ENCODE measurements at regions not wholly inside any gene's neighbourhood (a gene's known extent, or its start where the extent isn't known, plus 50 kb on each side); places are given as distances from the start of the nearest gene placed in this dataset.

DNA sequence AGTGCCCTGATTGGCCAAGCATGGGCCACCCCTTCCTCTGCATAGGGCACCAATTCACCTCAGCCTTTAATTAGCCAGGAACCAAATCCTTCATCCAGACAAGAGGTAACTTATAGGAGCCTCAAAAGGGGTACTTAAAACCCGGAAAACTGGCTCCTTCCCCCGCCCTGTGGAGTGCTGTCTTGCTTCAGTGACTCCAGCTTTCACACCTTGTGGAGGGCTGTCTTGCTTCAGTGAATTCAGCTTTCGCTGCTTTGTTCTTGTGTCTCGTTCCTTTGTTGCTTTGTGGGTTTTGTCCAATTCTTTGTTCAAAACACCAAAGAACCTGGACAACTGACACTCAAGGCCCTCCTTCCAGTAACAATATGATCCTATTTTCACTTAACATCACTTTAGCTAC is 82.2 kb upstream of the FRG1 start:
- H3K4me3 ChIP-seq (ENCODE audit: low read length in 2 of 2), result no peak overlapping the region
- no peak overlapping the region for H2BK120ac ChIP-seq (ENCODE audit: low read depth, low read length)
- H3K27me3 ChIP-seq (ENCODE audit: control insufficient read depth in 3 of 3, insufficient read depth in 3 of 3, low read depth in 1 of 3, low read length in 3 of 3), result no peaks in the 10 kb centered on the region
- H2AFZ ChIP-seq (ENCODE audit: low read length), result no peak overlapping the region
- no peak overlapping the region for H3K23ac ChIP-seq (ENCODE audit: low read depth, low read length, poor library complexity)
- no peak overlapping the region for H2BK5ac ChIP-seq (ENCODE audit: low read length)
- H3K79me1 ChIP-seq (ENCODE audit: low read depth, low read length), result no peaks in the 10 kb centered on the region
- H3K36me3 ChIP-seq (replicated peaks in 1 of 2; ENCODE audit: control insufficient read depth in 2 of 2, insufficient read depth in 2 of 2, low read length in 2 of 2), result no peaks in the 10 kb centered on the region
- no peak overlapping the region for H4K91ac ChIP-seq (ENCODE audit: low read depth, low read length, poor library complexity)
- H4K8ac ChIP-seq (ENCODE audit: low read depth, low read length), result no peak overlapping the region
- no peak overlapping the region for H2BK12ac ChIP-seq (ENCODE audit: low read length)
- no peak overlapping the region for H3K4me2 ChIP-seq (ENCODE audit: insufficient read depth, low read length, poor library complexity, severe bottlenecking)
- H3K18ac ChIP-seq (ENCODE audit: low read length), result no peak overlapping the region
- no peak overlapping the region for H3K27ac ChIP-seq (replicated peaks; ENCODE audit: low read length)
- H3K4ac ChIP-seq (ENCODE audit: low read length), result no peak overlapping the region
- H3K4me1 ChIP-seq (ENCODE audit: control insufficient read depth in 2 of 2, insufficient read depth in 1 of 2, low read depth in 1 of 2, low read length in 2 of 2), result peaks cover 0 to 3% of the 10 kb centered on the region in 2 donors
- no peak overlapping the region for H3K9ac ChIP-seq (ENCODE audit: low read depth, low read length, poor library complexity)
- no peak overlapping the region for H2BK15ac ChIP-seq (ENCODE audit: low read length)
- no peaks in the 10 kb centered on the region for H3K9me3 ChIP-seq (replicated peaks in 1 of 2; ENCODE audit: control insufficient read depth in 2 of 2, insufficient read depth in 1 of 2, low read depth in 1 of 2, low read length in 2 of 2)
- no peak overlapping the region for H3K14ac ChIP-seq (ENCODE audit: low read length)
- H2AK5ac ChIP-seq (ENCODE audit: low read depth, low read length), result no peak overlapping the region
- no CpG with 5 or more reads among the region's 4 CpGs for WGBS, 2 donors (ENCODE audit: extremely low coverage in 2 of 2, insufficient read length in 2 of 2, insufficient replicate concordance in 1 of 2)
- peak; percentile 20 for DNase-seq (ENCODE audit: low spot score)

DNA sequence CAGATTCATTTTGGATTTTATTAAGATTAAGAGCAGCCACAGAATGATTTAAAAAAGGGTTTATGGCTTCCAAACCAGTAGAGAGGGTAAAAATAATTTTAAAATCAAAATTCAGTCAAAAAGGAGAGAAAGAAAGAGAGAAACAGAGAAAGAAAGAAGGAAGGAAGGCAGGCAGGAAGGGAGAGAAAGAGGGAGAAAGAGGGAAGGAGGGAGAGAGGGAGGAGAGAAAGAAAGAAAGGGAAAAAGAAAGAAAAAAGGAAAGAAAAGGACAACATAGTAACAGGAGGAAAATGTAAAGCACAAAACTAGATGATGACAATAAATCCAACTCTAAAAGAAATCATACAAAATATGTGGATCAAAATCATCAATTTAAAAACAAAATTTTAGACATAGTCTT is 79.6 kb upstream of the FRG1 start:
- no peaks in the 10 kb centered on the region for H3K36me3 ChIP-seq (replicated peaks in 1 of 2; ENCODE audit: control insufficient read depth in 2 of 2, insufficient read depth in 2 of 2, low read length in 2 of 2)

GRCh38 chr4:189869236-189869635 is 71.4 kb upstream of the FRG1 start:
- no peak overlapping the region for H2BK5ac ChIP-seq (ENCODE audit: low read length)
- H3K4me3 ChIP-seq (ENCODE audit: low read length in 2 of 2), result no peak overlapping the region
- H2BK15ac ChIP-seq (ENCODE audit: low read length), result no peak overlapping the region
- WGBS, 2 donors (ENCODE audit: extremely low coverage in 2 of 2, insufficient read length in 2 of 2, insufficient replicate concordance in 1 of 2), result no CpG with 5 or more reads among the region's 7 CpGs
- no peak overlapping the region for H2AK5ac ChIP-seq (ENCODE audit: low read depth, low read length)
- H3K4me1 ChIP-seq (ENCODE audit: control insufficient read depth in 2 of 2, insufficient read depth in 1 of 2, low read depth in 1 of 2, low read length in 2 of 2), result peaks cover 0 to 3% of the 10 kb centered on the region in 2 donors
- no peak overlapping the region for H3K27ac ChIP-seq (replicated peaks; ENCODE audit: low read length)
- DNase-seq (ENCODE audit: low spot score), result no peak
- no peak overlapping the region for H3K14ac ChIP-seq (ENCODE audit: low read length)
- H3K4ac ChIP-seq (ENCODE audit: low read length), result no peak overlapping the region
- H3K27me3 ChIP-seq (ENCODE audit: control insufficient read depth in 3 of 3, insufficient read depth in 3 of 3, low read depth in 1 of 3, low read length in 3 of 3), result no peaks in the 10 kb centered on the region
- H3K36me3 ChIP-seq (replicated peaks in 1 of 2; ENCODE audit: control insufficient read depth in 2 of 2, insufficient read depth in 2 of 2, low read length in 2 of 2), result no peaks in the 10 kb centered on the region
- H2AFZ ChIP-seq (ENCODE audit: low read length), result no peak overlapping the region
- H4K8ac ChIP-seq (ENCODE audit: low read depth, low read length), result no peak overlapping the region
- H3K18ac ChIP-seq (ENCODE audit: low read length), result no peak overlapping the region
- no peak overlapping the region for H2BK120ac ChIP-seq (ENCODE audit: low read depth, low read length)
- H4K91ac ChIP-seq (ENCODE audit: low read depth, low read length, poor library complexity), result no peak overlapping the region
- no peak overlapping the region for H3K9ac ChIP-seq (ENCODE audit: low read depth, low read length, poor library complexity)
- no peak overlapping the region for H2BK12ac ChIP-seq (ENCODE audit: low read length)
- H3K9me3 ChIP-seq (replicated peaks in 1 of 2; ENCODE audit: control insufficient read depth in 2 of 2, insufficient read depth in 1 of 2, low read depth in 1 of 2, low read length in 2 of 2), result no peaks in the 10 kb centered on the region
- no peak overlapping the region for H3K4me2 ChIP-seq (ENCODE audit: insufficient read depth, low read length, poor library complexity, severe bottlenecking)
- no peak overlapping the region for H3K23ac ChIP-seq (ENCODE audit: low read depth, low read length, poor library complexity)
- H3K79me1 ChIP-seq (ENCODE audit: low read depth, low read length), result no peaks in the 10 kb centered on the region

More for the DNA sequence above, 79.6 kb upstream of the FRG1 start:
- H3K4me3 ChIP-seq (ENCODE audit: low read length in 2 of 2), result no peak overlapping the region
- no peak overlapping the region for H3K4me2 ChIP-seq (ENCODE audit: insufficient read depth, low read length, poor library complexity, severe bottlenecking)
- no peak overlapping the region for H4K91ac ChIP-seq (ENCODE audit: low read depth, low read length, poor library complexity)
- no peak overlapping the region for H2AFZ ChIP-seq (ENCODE audit: low read length)
- no peak overlapping the region for H2AK5ac ChIP-seq (ENCODE audit: low read depth, low read length)
- no peak overlapping the region for H3K9ac ChIP-seq (ENCODE audit: low read depth, low read length, poor library complexity)
- H2BK120ac ChIP-seq (ENCODE audit: low read depth, low read length), result no peak overlapping the region
- H3K18ac ChIP-seq (ENCODE audit: low read length), result no peak overlapping the region
- H3K4me1 ChIP-seq (ENCODE audit: control insufficient read depth in 2 of 2, insufficient read depth in 1 of 2, low read depth in 1 of 2, low read length in 2 of 2), result peaks cover 0 to 3% of the 10 kb centered on the region in 2 donors
- H2BK15ac ChIP-seq (ENCODE audit: low read length), result no peak overlapping the region
- no peak overlapping the region for H3K27ac ChIP-seq (replicated peaks; ENCODE audit: low read length)
- H3K23ac ChIP-seq (ENCODE audit: low read depth, low read length, poor library complexity), result no peak overlapping the region
- no peaks in the 10 kb centered on the region for H3K9me3 ChIP-seq (replicated peaks in 1 of 2; ENCODE audit: control insufficient read depth in 2 of 2, insufficient read depth in 1 of 2, low read depth in 1 of 2, low read length in 2 of 2)
- no peak for DNase-seq (ENCODE audit: low spot score)
- no peak overlapping the region for H3K14ac ChIP-seq (ENCODE audit: low read length)
- H3K4ac ChIP-seq (ENCODE audit: low read length), result no peak overlapping the region
- H2BK5ac ChIP-seq (ENCODE audit: low read length), result no peak overlapping the region
- H3K79me1 ChIP-seq (ENCODE audit: low read depth, low read length), result no peaks in the 10 kb centered on the region
- H4K8ac ChIP-seq (ENCODE audit: low read depth, low read length), result no peak overlapping the region
- no peak overlapping the region for H2BK12ac ChIP-seq (ENCODE audit: low read length)
- no peaks in the 10 kb centered on the region for H3K27me3 ChIP-seq (ENCODE audit: control insufficient read depth in 3 of 3, insufficient read depth in 3 of 3, low read depth in 1 of 3, low read length in 3 of 3)

DNA sequence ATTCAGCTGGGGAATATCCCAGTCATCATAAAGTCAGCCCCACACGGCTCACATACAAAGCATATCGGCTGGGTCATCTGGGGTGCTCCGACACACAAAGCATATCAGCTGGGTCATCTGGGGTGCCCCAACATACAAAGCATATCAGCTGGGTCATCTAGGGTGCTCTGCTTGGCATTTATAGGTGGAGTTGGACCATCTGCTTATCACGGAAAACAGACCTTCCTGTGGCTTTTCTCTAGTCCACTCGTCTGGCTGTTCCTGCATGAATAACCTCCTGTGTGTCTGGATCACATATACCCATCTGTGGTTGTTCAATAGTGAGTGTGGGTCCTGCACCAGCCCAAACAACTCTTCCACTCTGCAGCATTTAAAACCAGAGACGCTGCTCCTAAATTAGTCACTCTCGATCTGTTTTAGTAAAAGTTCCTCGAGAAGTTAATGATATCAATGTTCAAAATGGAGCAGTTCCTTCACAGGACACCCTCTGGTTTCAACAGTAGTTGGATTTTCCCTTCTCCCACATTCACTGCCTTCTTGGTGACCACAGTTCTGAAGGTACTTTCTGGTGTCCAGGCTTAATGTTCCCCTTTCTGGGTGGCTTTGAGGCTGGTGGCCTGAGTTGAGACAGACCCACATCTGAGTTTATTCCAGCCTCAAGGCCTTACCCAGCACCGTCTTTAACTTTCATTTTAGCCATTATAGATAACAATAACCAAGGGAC is 70.0 kb upstream of the FRG1 start:
- no peaks in the 10 kb centered on the region for H3K27me3 ChIP-seq (ENCODE audit: control insufficient read depth in 3 of 3, insufficient read depth in 3 of 3, low read depth in 1 of 3, low read length in 3 of 3)
- no peak overlapping the region for H3K18ac ChIP-seq (ENCODE audit: low read length)
- H3K9ac ChIP-seq (ENCODE audit: low read depth, low read length, poor library complexity), result no peak overlapping the region
- no peak for DNase-seq (ENCODE audit: low spot score)
- H2AFZ ChIP-seq (ENCODE audit: low read length), result no peak overlapping the region
- no peak overlapping the region for H4K91ac ChIP-seq (ENCODE audit: low read depth, low read length, poor library complexity)
- WGBS, 2 donors (ENCODE audit: extremely low coverage in 2 of 2, insufficient read length in 2 of 2, insufficient replicate concordance in 1 of 2), result no CpG with 5 or more reads among the region's 9 CpGs
- H3K36me3 ChIP-seq (replicated peaks in 1 of 2; ENCODE audit: control insufficient read depth in 2 of 2, insufficient read depth in 2 of 2, low read length in 2 of 2), result no peaks in the 10 kb centered on the region
- no peaks in the 10 kb centered on the region for H3K9me3 ChIP-seq (replicated peaks in 1 of 2; ENCODE audit: control insufficient read depth in 2 of 2, insufficient read depth in 1 of 2, low read depth in 1 of 2, low read length in 2 of 2)
- no peak overlapping the region for H3K27ac ChIP-seq (replicated peaks; ENCODE audit: low read length)
- no peak overlapping the region for H3K14ac ChIP-seq (ENCODE audit: low read length)
- no peak overlapping the region for H2BK5ac ChIP-seq (ENCODE audit: low read length)
- H3K79me1 ChIP-seq (ENCODE audit: low read depth, low read length), result no peaks in the 10 kb centered on the region
- H2BK15ac ChIP-seq (ENCODE audit: low read length), result no peak overlapping the region
- H3K23ac ChIP-seq (ENCODE audit: low read depth, low read length, poor library complexity), result no peak overlapping the region
- H3K4me2 ChIP-seq (ENCODE audit: insufficient read depth, low read length, poor library complexity, severe bottlenecking), result no peak overlapping the region
- H3K4ac ChIP-seq (ENCODE audit: low read length), result no peak overlapping the region
- peaks cover 0 to 3% of the 10 kb centered on the region in 2 donors for H3K4me1 ChIP-seq (ENCODE audit: control insufficient read depth in 2 of 2, insufficient read depth in 1 of 2, low read depth in 1 of 2, low read length in 2 of 2)
- no peak overlapping the region for H4K8ac ChIP-seq (ENCODE audit: low read depth, low read length)
- H2BK120ac ChIP-seq (ENCODE audit: low read depth, low read length), result no peak overlapping the region
- no peak overlapping the region for H2AK5ac ChIP-seq (ENCODE audit: low read depth, low read length)
- no peak overlapping the region for H3K4me3 ChIP-seq (ENCODE audit: low read length in 2 of 2)
- no peak overlapping the region for H2BK12ac ChIP-seq (ENCODE audit: low read length)

Measured in neuronal stem cell (in vitro differentiated cells).